ENCODE measurements at regions not wholly inside any gene's neighbourhood (a gene's known extent, or its start where the extent isn't known, plus 50 kb on each side); places are given as distances from the start of the nearest gene placed in this dataset.

DNA sequence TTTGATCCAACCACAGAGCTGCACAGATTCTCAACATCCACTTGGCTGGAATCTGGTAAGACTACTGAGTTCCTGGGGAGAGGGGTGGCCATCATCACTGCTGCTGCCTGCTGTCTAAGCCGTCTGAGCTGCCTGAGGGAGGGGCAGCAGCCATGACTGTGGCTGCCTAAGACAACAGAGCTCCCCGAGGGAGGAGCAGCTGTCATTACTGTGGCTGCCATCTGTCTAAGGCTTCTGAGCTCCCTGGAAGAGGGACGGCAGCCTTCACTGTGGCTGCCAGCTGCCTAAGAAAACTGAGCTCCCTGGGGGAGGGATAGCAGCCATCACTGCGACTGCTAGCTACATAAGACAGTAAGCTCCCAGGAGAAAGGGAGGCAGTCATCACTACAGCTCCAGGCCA is 584.4 kb downstream of the NR4A2 start:
- Histone ChIP-seq H3K36me3 (no peaks in the 10 kb centered on the region), H3K4me3 (no peak overlapping the region), H3K27ac (no peak overlapping the region), H3K9me3 (no peaks in the 10 kb centered on the region), H3K4me1 (no peaks in the 10 kb centered on the region), H3K27me3 (no peaks in the 10 kb centered on the region)
- DNase-seq = no peak
- TF ChIP-seq CTCF (IDR thresholded peaks at IDR 0.05) (no peak), EP300 (IDR thresholded peaks at IDR 0.05; ENCODE audit: low read depth) (no peak), POLR2A (IDR thresholded peaks at IDR 0.05) (no peak)
- 57% methylated on average over 4 of the region's 4 CpGs; no CpG with 5 or more reads in 1 of the 2 donors for WGBS, 2 donors (ENCODE audit: low coverage in 1 of 2)
- intact Hi-C loops (cut with DNase I; ENCODE audit: low total_unique reads) (no loop called here), in situ Hi-C loops (cut with MboI; ENCODE audit: low pct_ligation_motif_present in 1 of 4, low pct_unique_long_range_greater_than_20kb in 1 of 4, low sequenced_read_pairs in 3 of 4) (no loop called here)

GRCh38 chr2:155747531-155747930 is 585.0 kb downstream of the NR4A2 start:
- intact Hi-C loops (cut with DNase I; ENCODE audit: low total_unique reads) (no loop called here), in situ Hi-C loops (cut with MboI; ENCODE audit: low pct_ligation_motif_present in 1 of 4, low pct_unique_long_range_greater_than_20kb in 1 of 4, low sequenced_read_pairs in 3 of 4) (no loop called here)
- Histone ChIP-seq H3K27ac (no peak overlapping the region), H3K9me3 (no peaks in the 10 kb centered on the region), H3K4me1 (no peaks in the 10 kb centered on the region), H3K27me3 (no peaks in the 10 kb centered on the region), H3K36me3 (no peaks in the 10 kb centered on the region), H3K4me3 (no peak overlapping the region)
- TF ChIP-seq POLR2AphosphoS5 (IDR thresholded peaks at IDR 0.05) = no peak
- TF ChIP-seq POLR2A (IDR thresholded peaks at IDR 0.05) = no peak
- TF ChIP-seq EP300 (IDR thresholded peaks at IDR 0.05; ENCODE audit: low read depth) = no peak
- TF ChIP-seq CTCF (IDR thresholded peaks at IDR 0.05) = no peak
- WGBS, 2 donors (ENCODE audit: low coverage in 1 of 2) = 73 to 80% methylated on average over 1 to 3 of the region's 3 CpGs
- no peak for DNase-seq

- Histone ChIP-seq H3K27me3 (no peaks in the 10 kb centered on the region), H3K27ac (no peak overlapping the region), H3K36me3 (no peaks in the 10 kb centered on the region), H3K9me3 (no peaks in the 10 kb centered on the region), H3K4me3 (no peak overlapping the region), H3K4me1 (no peaks in the 10 kb centered on the region)
- in situ Hi-C loops (cut with MboI; ENCODE audit: low pct_ligation_motif_present in 1 of 4, low pct_unique_long_range_greater_than_20kb in 1 of 4, low sequenced_read_pairs in 3 of 4) (no loop called here), intact Hi-C loops (cut with DNase I; ENCODE audit: low total_unique reads) (no loop called here)
- TF ChIP-seq CTCF (IDR thresholded peaks at IDR 0.05) = no peak
- no peak for TF ChIP-seq EP300 (IDR thresholded peaks at IDR 0.05; ENCODE audit: low read depth)
- TF ChIP-seq POLR2AphosphoS5 (IDR thresholded peaks at IDR 0.05) = no peak
- TF ChIP-seq POLR2A (IDR thresholded peaks at IDR 0.05) = no peak
- WGBS, 2 donors (ENCODE audit: low coverage in 1 of 2) = 69 to 77% methylated on average over 3 to 4 of the region's 4 CpGs
- no peak for DNase-seq
Observed at GRCh38 chr2:155733091-155733853, 599.2 kb downstream of the NR4A2 start.

DNA sequence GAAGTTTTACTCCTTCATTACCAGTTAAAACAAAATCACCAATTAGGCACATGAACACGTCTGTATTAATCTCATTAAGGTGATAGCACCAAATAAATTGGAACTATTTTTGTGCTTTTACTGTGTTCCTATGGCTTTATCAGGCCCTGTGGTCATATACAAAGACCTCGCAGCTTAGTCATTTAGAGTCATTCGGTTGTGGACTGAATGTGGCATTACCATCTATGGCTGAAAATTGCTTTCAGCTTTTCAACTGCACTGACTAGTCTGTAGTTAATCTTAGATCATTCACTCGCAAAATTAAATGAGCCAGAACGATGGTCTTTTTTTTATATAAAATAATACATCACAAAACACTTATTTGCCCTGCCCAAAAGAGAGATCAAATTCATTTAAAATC is 601.7 kb downstream of the NR4A2 start:
- no peak for DNase-seq
- Histone ChIP-seq H3K4me1 (no peaks in the 10 kb centered on the region), H3K4me3 (no peak overlapping the region), H3K27ac (no peak overlapping the region), H3K27me3 (no peaks in the 10 kb centered on the region), H3K36me3 (no peaks in the 10 kb centered on the region), H3K9me3 (no peaks in the 10 kb centered on the region)
- no peak for TF ChIP-seq CTCF (IDR thresholded peaks at IDR 0.05)
- TF ChIP-seq EP300 (IDR thresholded peaks at IDR 0.05; ENCODE audit: low read depth) = no peak
- no peak for TF ChIP-seq POLR2AphosphoS5 (IDR thresholded peaks at IDR 0.05)
- TF ChIP-seq POLR2A (IDR thresholded peaks at IDR 0.05) = no peak
- WGBS, 2 donors (ENCODE audit: low coverage in 1 of 2) = 60 to 78% methylated on average over 5 of the region's 5 CpGs
- intact Hi-C loops (cut with DNase I; ENCODE audit: low total_unique reads) = no loop called here
- in situ Hi-C loops (cut with MboI; ENCODE audit: low pct_ligation_motif_present in 1 of 4, low pct_unique_long_range_greater_than_20kb in 1 of 4, low sequenced_read_pairs in 3 of 4) = no loop called here
